Left ventricle myocardium inferior (tissue), 1 donor: ENCODE measurements at regions not wholly inside any gene's neighbourhood (a gene's known extent, or its start where the extent isn't known, plus 50 kb on each side); places are given as distances from the start of the nearest gene placed in this dataset.

ENCODE experiments used
- DNase-seq: peaks from one replicate; pipeline ENCODE4 v3.0.0-alpha.2; 2020
- H3K27ac ChIP-seq: fragments of 200-600 bp; replicated peaks from 2 replicates; pipeline ENCODE4 v1.8.0; 2021
- H3K27me3 ChIP-seq: fragments of 200-600 bp; 2 replicates; pipeline ENCODE4 v1.8.0; 2021; ENCODE audit warnings: low read depth
- H3K36me3 ChIP-seq: fragments of 200-600 bp; 2 replicates; pipeline ENCODE4 v1.8.0; 2021
- H3K4me1 ChIP-seq: fragments of 200-600 bp; 2 replicates; pipeline ENCODE4 v1.8.0; 2021
- H3K4me3 ChIP-seq: fragments of 200-600 bp; 2 replicates; pipeline ENCODE4 v1.8.0; 2021; ENCODE audit warnings: mild to moderate bottlenecking, moderate library complexity
- H3K9me3 ChIP-seq: fragments of 200-600 bp; replicated peaks from 2 replicates; pipeline ENCODE4 v1.8.0; 2021
- intact Hi-C: fragments of 100-400 bp; cut with micrococcal nuclease; formaldehyde crosslinking; loops from one replicate; pipeline ENCODE4 v1.11.0; 2022
- TF ChIP-seq, protein P1 (sequence below): fragments of 200-600 bp; IDR thresholded peaks from 2 replicates; pipeline ENCODE4 v1.8.0; 2021; ENCODE audit warnings: antibody characterized with exemption, mild to moderate bottlenecking, borderline replicate concordance
- donor health status: DM: no; HTN: yes; CAD: no; lungs with severe emphysema.

DNA sequence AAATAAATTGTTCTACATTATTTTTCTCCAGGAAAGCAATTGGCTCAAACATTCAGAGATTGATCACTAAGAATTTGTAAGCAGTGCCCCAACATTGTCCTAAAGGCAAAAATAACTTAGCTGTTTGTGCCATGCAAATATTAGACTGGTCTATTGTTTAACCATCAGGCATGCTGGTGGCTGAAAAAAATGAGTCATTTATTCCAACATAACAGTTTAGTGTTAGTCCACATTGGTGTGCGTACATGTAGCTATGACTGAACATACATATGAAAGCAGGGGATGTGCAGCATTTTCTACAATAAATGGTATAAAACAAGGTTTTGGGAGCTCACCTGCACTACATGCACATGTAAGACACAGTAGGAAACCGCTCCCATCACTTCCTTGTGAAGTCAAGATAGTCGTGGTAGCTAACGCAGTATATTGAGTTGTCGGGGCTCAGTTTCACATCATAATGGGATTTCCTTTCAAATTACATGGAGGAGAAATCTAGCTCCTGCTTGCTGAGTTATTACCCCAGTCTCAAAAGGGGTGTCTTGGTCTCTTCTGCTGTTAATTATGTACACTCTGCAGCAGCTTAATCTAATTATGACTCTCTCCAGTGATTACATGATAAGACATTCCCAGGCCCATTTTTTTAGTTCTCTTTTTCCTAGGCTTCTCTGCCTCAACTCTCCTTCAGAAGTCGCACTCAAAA lies 199.4 kb downstream of the LYPLAL1 start:
- Histone ChIP-seq H3K4me3 (no peak overlapping the region), H3K27ac (no peak overlapping the region), H3K27me3 (no peaks in the 10 kb centered on the region), H3K4me1 (no peaks in the 10 kb centered on the region), H3K36me3 (no peaks in the 10 kb centered on the region), H3K9me3 (no peaks in the 10 kb centered on the region)
- TF ChIP-seq, protein P1, sequence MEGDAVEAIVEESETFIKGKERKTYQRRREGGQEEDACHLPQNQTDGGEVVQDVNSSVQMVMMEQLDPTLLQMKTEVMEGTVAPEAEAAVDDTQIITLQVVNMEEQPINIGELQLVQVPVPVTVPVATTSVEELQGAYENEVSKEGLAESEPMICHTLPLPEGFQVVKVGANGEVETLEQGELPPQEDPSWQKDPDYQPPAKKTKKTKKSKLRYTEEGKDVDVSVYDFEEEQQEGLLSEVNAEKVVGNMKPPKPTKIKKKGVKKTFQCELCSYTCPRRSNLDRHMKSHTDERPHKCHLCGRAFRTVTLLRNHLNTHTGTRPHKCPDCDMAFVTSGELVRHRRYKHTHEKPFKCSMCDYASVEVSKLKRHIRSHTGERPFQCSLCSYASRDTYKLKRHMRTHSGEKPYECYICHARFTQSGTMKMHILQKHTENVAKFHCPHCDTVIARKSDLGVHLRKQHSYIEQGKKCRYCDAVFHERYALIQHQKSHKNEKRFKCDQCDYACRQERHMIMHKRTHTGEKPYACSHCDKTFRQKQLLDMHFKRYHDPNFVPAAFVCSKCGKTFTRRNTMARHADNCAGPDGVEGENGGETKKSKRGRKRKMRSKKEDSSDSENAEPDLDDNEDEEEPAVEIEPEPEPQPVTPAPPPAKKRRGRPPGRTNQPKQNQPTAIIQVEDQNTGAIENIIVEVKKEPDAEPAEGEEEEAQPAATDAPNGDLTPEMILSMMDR, result no peak
- DNase-seq, result no peak
- intact Hi-C loops, result no loop called here

DNA sequence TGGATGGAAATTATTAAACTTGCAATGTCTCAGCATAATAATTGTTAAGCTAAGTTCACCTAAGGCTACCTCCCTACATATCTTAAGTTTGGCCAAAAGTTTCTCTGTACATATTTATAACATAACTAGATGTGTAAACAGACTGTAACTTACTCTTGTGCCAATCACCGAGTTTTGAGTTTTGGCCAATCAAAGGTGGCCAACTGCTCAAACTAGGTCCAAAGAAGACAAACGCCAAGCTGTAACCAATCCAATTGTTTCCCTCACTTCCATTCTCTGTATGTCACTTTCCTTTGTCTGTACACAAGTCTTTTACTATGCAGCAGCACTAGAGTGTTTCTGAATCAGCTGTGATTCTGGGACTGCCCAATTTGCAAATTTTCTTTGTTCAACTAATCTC lies 197.8 kb downstream of the LYPLAL1 start:
- Histone ChIP-seq H3K27me3 (no peaks in the 10 kb centered on the region), H3K36me3 (no peaks in the 10 kb centered on the region), H3K4me1 (no peaks in the 10 kb centered on the region), H3K4me3 (no peak overlapping the region), H3K27ac (no peak overlapping the region), H3K9me3 (no peaks in the 10 kb centered on the region)
- no peak for DNase-seq
- intact Hi-C loops, result no loop called here
- TF ChIP-seq, protein P1, result no peak

DNA sequence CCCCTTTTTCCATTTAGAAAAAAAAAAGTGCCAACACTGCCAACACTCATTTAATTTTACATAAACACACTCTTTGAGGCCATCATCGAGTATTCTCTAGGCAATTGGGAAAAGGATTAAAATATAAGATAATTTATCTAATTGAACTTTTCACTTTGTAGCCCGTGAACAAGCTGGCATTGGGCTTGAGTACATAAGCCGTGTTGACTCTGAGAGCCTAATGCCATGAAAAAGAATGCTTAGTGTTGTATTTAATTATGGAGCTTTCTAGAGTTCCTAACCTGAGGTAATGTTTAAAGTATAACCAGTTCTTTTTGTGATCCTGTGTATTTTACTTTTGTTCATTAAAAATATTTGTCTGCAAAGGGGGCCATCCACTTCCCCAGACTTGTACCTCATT lies 193.8 kb downstream of the LYPLAL1 start:
- TF ChIP-seq, protein P1, result no peak
- no peak overlapping the region for H3K27ac ChIP-seq
- no peak overlapping the region for H3K4me3 ChIP-seq
- intact Hi-C loops, result no loop called here
- H3K4me1 ChIP-seq, result no peaks in the 10 kb centered on the region
- no peak for DNase-seq
- no peaks in the 10 kb centered on the region for H3K36me3 ChIP-seq
- no peaks in the 10 kb centered on the region for H3K9me3 ChIP-seq
- H3K27me3 ChIP-seq, result no peaks in the 10 kb centered on the region

DNA sequence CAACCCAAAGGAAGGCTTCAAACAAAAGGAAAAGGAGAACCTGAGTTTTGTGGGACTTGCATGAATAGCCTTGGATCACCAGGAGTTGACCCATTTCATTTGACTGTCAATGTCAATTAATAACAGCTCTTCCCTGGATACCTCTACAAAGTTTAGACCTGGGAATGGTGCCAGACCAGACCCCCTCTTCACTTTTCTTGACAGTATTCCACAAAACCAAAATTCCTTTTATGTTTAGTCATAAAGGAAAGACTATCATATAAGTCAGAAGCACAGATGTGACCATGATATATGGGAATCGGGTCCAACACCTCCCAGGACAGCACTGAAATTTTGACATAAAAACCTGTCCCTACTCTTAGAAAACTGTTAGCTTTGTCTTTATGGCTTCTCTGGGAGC lies 191.8 kb downstream of the LYPLAL1 start:
- no peaks in the 10 kb centered on the region for H3K9me3 ChIP-seq
- no peak for DNase-seq
- TF ChIP-seq, protein P1, result no peak
- no peak overlapping the region for H3K27ac ChIP-seq
- intact Hi-C loops, result no loop called here
- H3K4me3 ChIP-seq, result no peak overlapping the region
- H3K27me3 ChIP-seq, result no peaks in the 10 kb centered on the region
- H3K36me3 ChIP-seq, result no peaks in the 10 kb centered on the region
- H3K4me1 ChIP-seq, result no peaks in the 10 kb centered on the region

DNA sequence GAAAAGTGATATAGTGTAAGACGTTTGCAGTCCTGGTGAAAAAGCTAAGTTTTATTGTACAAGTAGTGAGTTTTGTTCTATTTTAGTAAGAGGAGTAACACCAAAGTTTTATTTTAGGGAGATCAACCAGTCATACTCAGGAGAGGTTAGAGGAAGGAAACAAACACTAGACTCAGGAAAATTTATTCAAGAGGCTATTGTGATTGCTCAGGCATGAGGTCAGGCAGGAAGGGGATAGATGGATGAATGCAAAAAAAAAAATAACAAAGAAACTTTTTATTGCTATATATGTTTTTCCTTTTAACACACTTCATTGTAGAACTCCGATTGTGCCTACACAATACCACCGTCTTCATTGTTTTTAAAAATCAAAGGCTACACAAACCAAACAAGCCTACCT lies 189.0 kb downstream of the LYPLAL1 start:
- no peaks in the 10 kb centered on the region for H3K27me3 ChIP-seq
- H3K27ac ChIP-seq, result no peak overlapping the region
- H3K36me3 ChIP-seq, result no peaks in the 10 kb centered on the region
- DNase-seq, result no peak
- intact Hi-C loops, result no loop called here
- TF ChIP-seq, protein P1, result no peak
- H3K4me3 ChIP-seq, result no peak overlapping the region
- no peaks in the 10 kb centered on the region for H3K4me1 ChIP-seq
- no peaks in the 10 kb centered on the region for H3K9me3 ChIP-seq
